SK-N-MC (cell line): ENCODE measurements at regions not wholly inside any gene's neighbourhood (a gene's known extent, or its start where the extent isn't known, plus 50 kb on each side); places are given as distances from the start of the nearest gene placed in this dataset.

Experiments used
- EZH2 ChIP-seq: fragments of 200-600 bp; sonication (generic); IDR thresholded peaks from one replicate; pipeline ENCODE4 v1.6.1; 2017; ENCODE audit warnings: antibody characterized with exemption
- POLR2AphosphoS5 ChIP-seq: IDR thresholded peaks from 2 replicates; pipeline ENCODE4 v1.6.1; 2012; ENCODE audit warnings: mild to moderate bottlenecking, low read depth, low read length, borderline replicate concordance

GRCh38 chr2:192265751-192266150, 71.0 kb upstream of the TMEFF2 start:
- no peak for TF ChIP-seq POLR2AphosphoS5
- no peak for TF ChIP-seq EZH2
